K562 (cell line): ENCODE measurements at regions not wholly inside any gene's neighbourhood (a gene's known extent, or its start where the extent isn't known, plus 50 kb on each side); places are given as distances from the start of the nearest gene placed in this dataset.

Experiments used
- ATAC-seq: fragments of 200-7000 bp; cut with Tn5 transposase; 3 replicates; pipeline ENCODE4 v1.9.1; 2020; ENCODE audit warnings: moderate library complexity
- BruUV-seq: library from RNA; stranded (reverse); fragments of 400-500 nt; replicated peaks from 2 replicates; lab custom pipeline; 2021; lab: Mats Ljungman, UMichigan
- CTCF ChIA-PET: fragments of 300-600 bp; formaldehyde crosslinking; extraction: SDS; loops from one replicate; lab custom pipeline; 2021; ENCODE audit warnings: low intra/inter-chr PET ratio; lab: Yijun Ruan, JAX
- POLR2A ChIA-PET: fragments of 300-600, 350-650 bp; sonication (Branson Sonifier 250); formaldehyde crosslinking; extraction: SDS; loops from one replicate; lab custom pipeline; 2021; ENCODE audit warnings: antibody characterized with exemption, inconsistent platforms; lab: Yijun Ruan, JAX
- DNase-seq, 4 experiments: peaks; one replicate each; pipeline versions ENCODE4 v3.0.0 to v3.0.0-alpha.2; 2011 to 2018; ENCODE audit warnings: low spot score in 3 of 4, mixed read lengths in 3 of 4; ENCODE audit errors: extremely low read depth in 1 of 4
- FAIRE-seq: peaks from 2 replicates; lab custom pipeline; 2011; peaks lifted over from hg19 to GRCh38; lab: Jason Lieb, UNC
- H2AFZ ChIP-seq: 2 replicates; pipeline ENCODE4 v1.6.0; 2011; ENCODE audit warnings: low read depth, low read length, control low read depth, inconsistent platforms
- H3K27ac ChIP-seq: fragments of 200-600 bp; 3 replicates; pipeline ENCODE4 v1.8.0; 2011; ENCODE audit warnings: low read depth, mild to moderate bottlenecking, control low read depth, inconsistent platforms, low read length, moderate library complexity, mixed read lengths; ENCODE audit errors: extremely low read depth
- H3K27me3 ChIP-seq, 2 experiments: fragments of 300-600 bp in 1 of 2; 2 replicates in 1 of 2; 3 replicates in 1 of 2; pipeline versions ENCODE4 v1.6.0 to v1.8.0; 2011; ENCODE audit warnings: inconsistent platforms in 2 of 2, low read length in 2 of 2, mild to moderate bottlenecking in 1 of 2, mixed read lengths in 1 of 2, moderate library complexity in 1 of 2; ENCODE audit not compliant: control insufficient read depth in 2 of 2, insufficient read depth in 2 of 2
- H3K36me3 ChIP-seq: fragments of 300-600 bp; 3 replicates; pipeline ENCODE4 v1.8.0; 2011; ENCODE audit warnings: mild to moderate bottlenecking, low read length, inconsistent platforms; ENCODE audit not compliant: control insufficient read depth, insufficient read depth
- H3K4me1 ChIP-seq, 2 experiments: fragments of 200-600 bp in 1 of 2; replicated peaks in 1 of 2; 2 replicates in 1 of 2; 3 replicates in 1 of 2; pipeline versions ENCODE4 v1.5.1 to v1.8.0; 2011; ENCODE audit warnings: inconsistent platforms in 2 of 2, low read length in 2 of 2, mild to moderate bottlenecking in 1 of 2, mixed read lengths in 1 of 2, moderate library complexity in 1 of 2; ENCODE audit not compliant: control insufficient read depth in 2 of 2, insufficient read depth in 2 of 2
- H3K4me2 ChIP-seq: 2 replicates; pipeline ENCODE4 v1.6.1; 2011; ENCODE audit warnings: low read length, control low read depth, inconsistent platforms, mixed read lengths; ENCODE audit not compliant: insufficient read depth
- H3K4me3 ChIP-seq: fragments of 200-600 bp; sonication (generic), shearing (Covaris generic); 2 replicates; pipeline ENCODE4 v1.5.1; 2016; ENCODE audit warnings: control low read depth, inconsistent platforms
- H3K79me2 ChIP-seq: fragments of 200-600 bp; 3 replicates; pipeline ENCODE4 v1.8.0; 2011; ENCODE audit warnings: low read length, inconsistent platforms; ENCODE audit not compliant: control insufficient read depth, insufficient read depth
- H3K9ac ChIP-seq, 2 experiments: 2 replicates each; pipeline versions ENCODE4 v1.6.0 to v1.6.1; 2011; ENCODE audit warnings: low read depth in 2 of 2, low read length in 2 of 2, control low read depth in 1 of 2, inconsistent platforms in 1 of 2, mild to moderate bottlenecking in 1 of 2, mixed read lengths in 1 of 2; ENCODE audit not compliant: insufficient read depth in 1 of 2
- H3K9me1 ChIP-seq: one replicate; pipeline ENCODE4 v1.6.0; 2011; ENCODE audit warnings: inconsistent platforms, mild to moderate bottlenecking, low read length, moderate library complexity; ENCODE audit not compliant: control insufficient read depth, insufficient read depth
- H3K9me3 ChIP-seq: replicated peaks from 2 replicates; pipeline ENCODE4 v1.5.1; 2011; ENCODE audit warnings: low read depth, low read length, inconsistent platforms; ENCODE audit not compliant: control insufficient read depth, insufficient read depth
- H4K20me1 ChIP-seq: replicated peaks from 2 replicates; pipeline ENCODE4 v1.6.1; 2011; ENCODE audit warnings: low read length, inconsistent platforms, mixed read lengths; ENCODE audit not compliant: control insufficient read depth, insufficient read depth
- CLOCK ChIP-seq: fragments of 250-450 bp; sonication (Bioruptor Pico); IDR thresholded peaks from 2 replicates; pipeline ENCODE4 v1.4.0; 2020; ENCODE audit warnings: mild to moderate bottlenecking, moderate library complexity, borderline replicate concordance
- CREBBP ChIP-seq: IDR thresholded peaks from one replicate; pipeline ENCODE4 v1.6.1; 2012; ENCODE audit warnings: low read depth, mild to moderate bottlenecking, control low read depth, inconsistent platforms, low read length
- DEAF1 ChIP-seq: fragments of 450-650 bp; formaldehyde crosslinking; IDR thresholded peaks from 2 replicates; pipeline ENCODE4 v1.4.0; 2020; ENCODE audit warnings: mild to moderate bottlenecking, moderate library complexity
- ELF2 ChIP-seq: fragments of 250-450 bp; sonication (Bioruptor Pico); IDR thresholded peaks from 2 replicates; pipeline ENCODE4 v1.5.0; 2021; ENCODE audit warnings: mild to moderate bottlenecking
- ESRRA ChIP-seq: fragments of 450-650 bp; IDR thresholded peaks from 2 replicates; pipeline ENCODE4 v1.6.1; 2014; ENCODE audit warnings: low read depth, mild to moderate bottlenecking, moderate library complexity, borderline replicate concordance
- GATAD2B ChIP-seq: fragments of 450-650 bp; IDR thresholded peaks from 2 replicates; pipeline ENCODE4 v1.6.1; 2017; ENCODE audit warnings: mild to moderate bottlenecking, borderline replicate concordance
- KLF10 ChIP-seq: fragments of 250-450 bp; sonication (Bioruptor Pico); IDR thresholded peaks from 2 replicates; pipeline ENCODE4 v1.6.1; 2021; ENCODE audit warnings: matching md5 sums
- SNRNP70 ChIP-seq: fragments of 200-400 bp; formaldehyde crosslinking; optimal IDR thresholded peaks from 2 replicates; pipeline ENCODE3; 2017; ENCODE audit warnings: low read depth, low read length
- SRSF7 ChIP-seq: fragments of 200-400 bp; formaldehyde crosslinking; optimal IDR thresholded peaks from 2 replicates; pipeline ENCODE3; 2017; ENCODE audit warnings: mild to moderate bottlenecking, low read depth, low read length
- ZNF609 ChIP-seq: sonication (generic); formaldehyde crosslinking; IDR thresholded peaks from 2 replicates; pipeline ENCODE4 v1.8.1; 2023; ENCODE audit warnings: missing genetic modification reagents, mild to moderate bottlenecking, borderline replicate concordance
- ZNF766 ChIP-seq: fragments of 200-800 bp; sonication (Bioruptor generic); conservative IDR thresholded peaks from 2 replicates; pipeline ENCODE4 v1.6.1; 2016; ENCODE audit warnings: missing genetic modification characterization, missing compliant biosample characterization
- WGBS: fragments of 100-300 bp; shearing (Covaris generic); methylation state at CpG from one replicate; pipeline ENCODE4 v1.1.6; 2016; ENCODE audit warnings: low coverage, mixed read lengths; ENCODE audit not compliant: insufficient coverage; ENCODE audit errors: missing lambda C conversion rate; 5-methylcytosine and 5-hydroxymethylcytosine counted together
- in situ Hi-C: fragments of 300-500 bp; cut with MboI; formaldehyde crosslinking; loops from 4 replicates; pipeline ENCODE4 v1.15.0; 2018; ENCODE audit warnings: inconsistent platforms, mixed read lengths
- intact Hi-C: fragments of 100-400 bp; cut with micrococcal nuclease; formaldehyde crosslinking; loops from 2 replicates; pipeline ENCODE4 v1.14.2; 2022

GRCh38 chr2:146954544-146954943, 890.3 kb upstream of the ACVR2A start:
- ATAC-seq (no peak), FAIRE-seq (no peak), DNase-seq (no peak)
- Histone ChIP-seq H3K27ac (no peak overlapping the region), H3K36me3 (no peaks in the 10 kb centered on the region), H3K4me3 (no peak overlapping the region), H3K27me3 (no peaks in the 10 kb centered on the region), H3K9ac (no peak overlapping the region), H3K79me2 (no peaks in the 10 kb centered on the region), H3K9me3 (no peaks in the 10 kb centered on the region), H4K20me1 (no peaks in the 10 kb centered on the region), H2AFZ (no peak overlapping the region), H3K9me1 (no peaks in the 10 kb centered on the region), H3K4me1 (no peaks in the 10 kb centered on the region), H3K4me2 (no peak overlapping the region)
- ChIA-PET CTCF (no interaction called here), POLR2A (no interaction called here)
- no TSS peak for BruUV-seq
- in situ Hi-C loops (no loop called here), intact Hi-C loops (no loop called here)
- 0% methylated on average over 5 of the region's 5 CpGs for WGBS
- TF ChIP-seq ELF2 (CRISPR knock-in tag) (no peak), ZNF766 (CRISPR knock-in tag) (no peak), DEAF1 (CRISPR knock-in tag) (no peak), CLOCK (CRISPR knock-in tag) (no peak), SNRNP70 (no peak), ESRRA (no peak), KLF10 (no peak), GATAD2B (no peak), CREBBP (no peak), ZNF609 (CRISPR knock-in tag) (no peak), SRSF7 (no peak)
